SKM-1 treated with dmso at 0.1 percent for 144 hours (cell line): ENCODE measurements at regions not wholly inside any gene's neighbourhood (a gene's known extent, or its start where the extent isn't known, plus 50 kb on each side); places are given as distances from the start of the nearest gene placed in this dataset.

Source experiments
- DNase-seq: peaks from one replicate; lab custom pipeline; 2025; ENCODE audit not compliant: unreplicated experiment; lab: John Stamatoyannopoulos, UW

DNA sequence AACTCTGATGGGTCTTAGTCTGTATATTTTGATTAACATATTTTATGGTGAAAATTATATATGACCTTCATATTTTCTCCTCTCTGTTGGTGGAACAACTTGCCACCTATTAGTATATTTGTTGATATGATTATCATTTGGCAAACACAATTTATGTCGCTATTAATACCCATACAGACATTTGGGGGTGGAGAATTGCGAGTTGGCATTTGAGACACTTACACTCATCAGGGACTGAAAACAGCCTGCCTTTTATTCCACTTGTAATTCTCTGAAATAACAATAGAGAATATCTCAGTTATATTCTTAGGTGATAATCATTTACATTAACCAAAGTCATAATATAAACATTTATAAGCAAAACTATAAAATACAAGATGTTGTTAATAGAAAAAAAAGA, 100.5 kb upstream of the RGS18 start:
- DNase-seq = no peak

DNA sequence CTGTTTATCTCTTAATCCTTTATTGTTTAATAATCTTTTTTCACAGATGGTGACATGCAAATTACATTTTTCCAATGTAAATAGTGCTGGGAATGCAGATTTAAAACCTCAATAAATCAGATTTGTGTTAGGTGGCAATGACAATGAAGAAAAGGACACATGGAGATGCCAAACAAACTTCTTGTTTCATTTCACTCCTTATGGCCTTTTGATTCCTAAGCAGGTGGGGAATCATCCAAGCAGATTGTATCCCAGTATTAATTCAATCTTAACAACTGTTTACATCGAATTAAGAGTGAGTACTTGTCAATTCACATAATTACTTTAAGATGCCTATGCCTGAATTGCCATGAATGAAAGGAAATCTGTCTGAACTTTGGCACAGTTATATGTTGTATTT, 98.9 kb upstream of the RGS18 start:
- DNase-seq = no peak

DNA sequence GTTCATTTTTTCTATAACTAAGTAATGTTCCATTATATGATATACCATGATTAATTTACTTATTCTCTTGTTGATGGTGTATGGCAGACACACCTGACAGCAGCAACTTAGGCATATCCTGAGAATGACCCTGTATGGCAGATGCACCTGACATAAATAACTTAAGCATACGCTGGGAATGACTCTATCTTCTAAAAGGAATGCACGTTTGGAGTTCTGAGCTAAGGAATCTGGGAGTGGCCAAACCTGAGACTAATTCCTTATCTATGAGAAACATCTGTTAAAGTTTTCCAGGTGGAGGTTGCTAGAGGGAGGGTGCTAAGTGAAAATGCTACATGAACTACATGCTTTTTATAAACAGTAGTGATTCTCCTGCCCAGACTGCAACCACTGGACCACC, 96.7 kb upstream of the RGS18 start:
- DNase-seq = no peak

DNA sequence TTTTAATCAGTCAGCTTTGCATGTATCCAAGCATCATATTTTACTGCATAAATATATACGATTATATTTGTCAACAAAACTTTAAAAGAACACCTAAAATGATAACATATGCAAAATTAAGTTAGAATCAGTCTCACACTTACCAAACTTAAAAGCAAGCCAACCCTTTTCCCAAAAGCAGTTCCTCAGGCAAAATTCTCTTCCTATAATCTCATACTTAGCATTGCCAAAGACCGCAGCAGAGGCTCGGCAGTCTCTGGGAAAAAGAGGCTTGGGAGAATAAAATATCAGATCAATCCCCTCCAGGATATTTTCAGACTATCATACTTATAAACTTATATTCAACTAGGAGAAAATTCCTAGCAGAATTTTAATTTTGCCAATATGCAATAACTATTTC, 93.2 kb upstream of the RGS18 start:
- DNase-seq = no peak

DNA sequence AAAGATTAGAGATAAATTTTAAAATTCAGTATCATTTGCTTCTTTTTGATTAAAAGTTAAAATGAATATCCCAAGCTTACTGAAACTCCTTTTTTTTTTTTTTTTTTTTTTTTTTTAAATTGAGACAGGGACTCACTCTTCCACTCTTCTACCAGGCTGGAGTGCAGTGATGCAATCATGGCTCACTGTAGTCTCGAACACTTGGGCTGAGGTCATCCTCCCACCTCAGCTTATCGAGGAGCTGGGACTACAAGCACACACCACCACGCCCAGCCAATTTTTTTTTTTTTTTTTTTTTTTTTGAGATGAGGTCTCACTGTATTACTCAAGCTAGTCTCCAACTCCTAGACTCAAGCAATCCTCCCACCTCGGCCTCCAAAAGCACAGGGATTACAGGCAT, 92.1 kb upstream of the RGS18 start:
- no peak for DNase-seq

DNA sequence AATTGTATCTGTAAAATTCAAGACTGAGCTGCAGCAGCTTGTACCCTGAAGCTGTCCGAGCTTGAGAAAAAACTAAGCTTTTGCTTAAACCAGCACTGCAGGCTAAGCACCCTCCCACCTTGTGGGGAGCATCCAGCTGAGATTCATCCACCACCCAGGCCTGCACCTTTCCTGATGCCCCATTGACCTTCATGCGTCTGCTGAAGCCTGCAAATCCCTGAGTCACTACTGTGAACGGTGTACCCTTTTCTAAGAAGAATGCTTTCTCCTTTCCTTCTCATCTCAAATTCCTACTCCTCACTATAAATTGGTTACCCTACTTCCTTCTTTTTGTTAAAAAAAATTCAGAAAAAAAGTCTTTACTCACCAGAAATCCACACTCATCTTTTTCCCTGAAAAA, 90.9 kb upstream of the RGS18 start:
- DNase-seq = no peak

DNA sequence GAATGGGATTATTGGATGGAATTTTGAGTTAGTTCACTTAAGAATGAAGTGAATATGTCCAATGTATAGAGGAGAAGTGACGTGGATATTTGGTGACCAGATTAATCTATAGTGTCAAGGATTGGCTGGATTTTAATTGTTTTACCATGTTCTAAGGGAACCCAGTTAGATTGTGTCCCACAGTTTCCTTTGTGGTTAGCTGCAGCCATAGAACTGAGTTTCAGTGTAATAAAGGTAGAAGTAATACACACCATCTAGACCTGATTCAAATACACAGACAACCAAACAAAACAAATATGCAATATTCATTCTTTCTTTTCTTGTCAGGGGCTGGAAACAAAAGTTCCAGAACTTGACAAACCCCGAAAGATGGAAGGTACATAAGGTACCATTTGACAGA, 88.0 kb upstream of the RGS18 start:
- no peak for DNase-seq

DNA sequence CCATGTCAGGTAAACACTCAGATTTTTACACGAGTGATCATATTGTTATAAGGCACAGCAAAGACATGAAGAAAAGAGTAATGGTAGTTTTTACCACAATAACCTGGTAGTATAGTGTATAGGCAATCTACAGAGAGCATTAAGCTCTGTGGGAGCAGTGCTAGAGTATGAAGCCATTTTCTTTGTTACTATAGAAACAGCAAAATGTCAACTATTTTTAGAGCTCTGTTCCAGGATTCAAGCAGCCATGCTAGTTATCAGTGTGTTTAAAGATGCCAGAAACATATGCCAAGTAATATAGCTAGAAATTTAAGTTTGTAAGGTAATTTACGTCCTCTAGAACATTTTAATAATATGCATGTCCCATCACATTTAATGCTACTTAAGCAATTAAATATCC, 77.6 kb upstream of the RGS18 start:
- DNase-seq = no peak

DNA sequence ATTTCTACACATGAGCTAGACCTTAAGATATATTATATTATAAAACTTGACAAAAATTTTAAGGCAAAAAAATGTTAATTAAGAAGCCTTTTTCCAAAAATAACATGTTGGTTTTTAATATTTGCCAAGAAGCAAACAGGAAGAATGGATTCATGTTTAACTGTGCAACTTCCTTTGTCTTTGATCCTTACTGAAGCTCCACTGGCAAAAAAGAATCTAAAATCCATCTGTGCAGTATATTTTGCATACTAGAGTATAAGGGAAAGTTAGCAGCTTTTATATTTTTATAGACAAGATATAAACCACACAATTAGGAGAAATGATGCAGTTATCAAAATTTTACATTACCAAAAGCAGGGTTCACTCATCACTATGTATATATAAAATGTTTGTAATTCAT, 76.9 kb upstream of the RGS18 start:
- DNase-seq = no peak

DNA sequence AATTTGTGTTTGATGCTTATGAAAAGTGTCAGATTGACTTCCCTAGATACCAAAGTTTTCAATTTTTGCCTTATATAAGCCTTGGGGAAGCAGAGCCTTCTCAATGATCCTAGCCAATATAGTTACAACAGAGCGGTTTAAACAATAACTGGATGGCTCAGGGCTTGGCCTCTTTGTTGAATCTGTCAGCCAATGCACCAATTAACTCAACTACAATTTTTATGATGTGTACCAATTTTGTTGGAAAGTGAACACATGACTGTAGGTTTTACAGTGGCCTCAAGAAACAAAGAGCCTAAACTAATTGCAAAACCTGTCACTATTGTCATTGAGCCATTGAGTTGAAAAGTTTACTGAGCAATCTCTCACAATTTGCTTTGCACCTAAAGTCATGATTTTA, 71.6 kb upstream of the RGS18 start:
- no peak for DNase-seq

DNA sequence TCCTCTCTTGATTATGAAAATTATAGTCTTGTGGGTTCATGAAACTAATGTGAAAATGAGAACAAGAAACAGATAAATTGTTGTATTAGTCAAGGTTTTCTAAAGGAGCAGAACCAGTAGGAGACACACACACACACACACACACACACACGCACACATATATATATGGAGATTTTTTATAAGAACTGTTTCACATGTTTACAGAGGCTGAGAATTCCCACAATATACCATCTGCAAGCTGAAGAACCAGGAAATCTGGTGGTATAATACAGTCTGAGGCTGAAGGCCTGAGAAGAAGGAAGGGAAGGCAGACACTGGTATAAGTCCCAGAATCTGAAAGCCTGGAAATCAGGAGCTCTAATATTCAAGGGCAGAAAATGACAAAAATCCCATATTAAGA, 70.9 kb upstream of the RGS18 start:
- no peak for DNase-seq

DNA sequence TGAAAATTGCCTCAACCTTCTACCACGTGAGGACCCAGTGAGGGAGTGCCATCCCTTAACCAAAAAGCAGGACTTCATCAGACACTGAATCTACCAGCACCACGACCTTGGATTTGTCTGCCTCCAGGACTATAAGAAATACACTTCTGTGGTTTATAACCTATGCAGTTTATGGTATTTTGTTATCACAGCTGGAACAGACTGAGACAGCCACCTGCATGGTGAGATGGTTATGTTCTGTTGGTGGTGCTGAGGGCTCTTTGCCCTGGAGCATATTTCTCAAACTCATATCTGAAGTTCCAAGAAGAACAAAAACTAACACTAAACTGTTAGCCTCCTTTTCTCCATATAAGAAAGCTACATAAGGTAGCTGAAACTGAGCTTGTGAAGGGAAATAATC, 69.8 kb upstream of the RGS18 start:
- DNase-seq = no peak

DNA sequence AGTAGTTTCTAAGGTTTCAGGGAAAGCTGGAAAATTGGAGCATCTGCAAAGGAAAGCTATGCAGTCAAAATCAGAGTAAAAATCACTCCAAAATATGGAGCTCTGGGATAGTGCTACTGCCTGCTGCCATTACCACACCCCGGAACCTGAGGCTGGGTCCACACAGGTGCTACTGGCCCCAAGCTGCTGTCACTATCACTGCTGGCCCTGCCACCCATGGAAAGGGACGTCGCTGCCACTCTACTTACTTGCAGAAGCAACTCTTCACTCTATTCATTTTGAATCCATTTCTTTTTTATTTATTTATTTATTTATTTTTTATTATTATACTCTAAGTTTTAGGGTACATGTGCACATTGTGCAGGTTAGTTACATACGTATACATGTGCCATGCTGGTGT, 60.3 kb upstream of the RGS18 start:
- DNase-seq = no peak

DNA sequence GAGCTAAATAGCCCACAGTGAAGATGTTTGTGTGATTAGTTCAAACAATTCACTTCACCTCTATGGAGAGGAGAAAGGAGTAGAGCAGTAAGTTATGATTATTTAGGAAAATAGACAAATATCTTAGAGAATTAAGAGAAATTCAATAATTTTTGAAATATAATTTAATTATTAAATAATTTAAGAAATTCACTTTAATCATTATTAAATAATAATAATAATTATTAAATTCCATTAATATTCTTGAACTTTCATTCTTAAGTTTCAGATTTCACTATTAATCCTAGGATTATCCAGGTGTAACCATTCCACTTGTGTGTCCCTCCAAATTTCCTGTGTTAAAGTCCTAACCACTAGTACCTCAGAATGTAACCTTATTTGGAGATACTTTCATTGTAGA, 58.9 kb upstream of the RGS18 start:
- no peak for DNase-seq

DNA sequence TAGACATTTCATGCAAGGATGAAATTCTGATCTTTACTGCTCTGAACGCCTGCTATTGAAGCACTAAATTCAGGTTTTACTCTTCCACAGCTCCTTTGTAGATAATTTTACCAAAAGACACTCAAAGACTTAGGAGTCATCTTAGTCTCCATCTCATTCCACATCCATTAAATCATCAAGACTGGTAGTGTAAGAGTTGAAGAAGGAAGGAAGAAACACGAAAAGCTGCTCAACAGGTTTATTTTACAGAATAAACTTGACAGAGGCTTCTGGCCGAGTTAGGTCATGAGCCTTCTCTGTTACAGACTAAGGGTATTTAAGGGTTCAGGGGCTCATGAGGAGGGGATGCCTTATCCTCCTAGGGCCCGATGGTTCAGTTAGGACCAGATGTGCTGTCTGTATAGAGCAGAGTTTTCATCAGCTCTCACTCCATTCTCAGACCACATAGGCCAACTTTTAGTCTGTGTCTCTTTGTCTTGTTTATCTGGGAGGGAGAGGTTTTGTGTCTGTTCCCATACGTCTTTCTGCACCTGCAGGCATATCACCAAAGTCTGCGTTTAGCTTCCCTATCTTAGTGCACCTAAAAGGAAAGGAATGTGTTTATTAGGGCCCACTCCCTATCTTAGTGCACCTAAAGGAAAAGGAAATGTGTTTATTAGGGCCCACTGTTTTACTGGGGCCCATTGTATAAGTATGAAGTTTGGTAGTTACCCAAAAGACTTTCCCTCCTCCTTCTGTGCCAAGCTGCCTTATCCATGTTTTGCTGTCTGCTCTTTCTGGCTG, 57.4 kb upstream of the RGS18 start:
- DNase-seq = no peak

DNA sequence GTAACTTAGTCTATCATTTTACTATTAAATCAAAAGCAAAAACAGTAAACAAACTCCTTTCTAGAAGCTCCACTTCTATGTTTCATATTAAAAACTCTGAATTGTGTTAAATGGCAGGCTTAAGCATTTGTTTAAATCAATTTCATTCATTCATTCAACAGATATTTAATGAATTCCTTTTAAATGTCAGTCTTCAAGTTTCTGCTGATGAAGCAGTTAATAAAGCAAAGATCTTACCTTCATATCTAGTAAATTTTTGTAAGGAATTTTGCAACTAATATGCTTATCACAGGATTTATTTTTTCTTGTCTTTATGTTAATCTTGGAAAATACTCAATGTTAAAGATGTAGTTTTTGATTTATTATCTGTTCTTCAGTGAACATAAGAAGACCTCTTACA, 54.1 kb upstream of the RGS18 start:
- no peak for DNase-seq

DNA sequence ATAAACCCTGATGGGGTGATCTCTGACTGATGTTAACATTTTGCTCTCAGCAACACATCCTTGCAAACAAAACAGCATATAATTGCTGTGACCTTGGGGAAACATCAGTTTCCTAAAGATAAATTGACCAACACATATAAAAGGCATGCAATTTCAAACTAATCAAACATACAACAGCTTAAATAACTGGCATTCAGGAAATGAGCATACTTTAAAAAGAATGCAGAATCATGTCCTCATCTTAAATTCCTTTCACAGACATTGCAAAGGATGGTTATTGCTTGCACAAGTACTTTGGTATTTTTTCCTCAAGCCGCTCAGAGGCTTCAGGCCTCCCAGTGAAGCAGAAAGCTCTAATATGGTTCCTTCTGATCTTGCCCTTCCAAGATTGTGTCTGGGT, 53.4 kb upstream of the RGS18 start:
- no peak for DNase-seq

DNA sequence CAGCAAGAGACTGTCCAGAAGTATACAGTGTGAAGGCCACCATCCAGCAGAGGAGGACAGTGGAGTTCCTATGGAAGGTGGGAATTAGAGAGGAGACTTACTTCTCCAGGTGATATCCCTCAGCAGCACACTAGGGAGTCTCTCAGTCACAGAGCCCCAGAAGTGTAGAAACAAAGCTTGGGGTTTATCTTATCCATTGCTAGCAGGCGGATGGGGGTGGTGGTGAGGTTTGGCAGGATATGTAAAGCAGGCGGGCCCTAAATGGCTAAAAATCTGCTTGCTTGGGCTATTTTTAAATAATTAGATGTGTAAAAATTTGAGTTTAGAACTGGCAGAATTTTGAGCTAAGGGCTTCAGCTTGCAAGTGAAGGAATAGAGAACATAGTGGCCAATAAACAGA, 50.1 kb upstream of the RGS18 start:
- DNase-seq = no peak
